Activated CD4-positive, alpha-beta T cell treated with anti-CD3 and anti-CD28 coated beads, Interleukin-2, amount 50 U/mL, for 16 hours (primary cell): ENCODE measurements at regions not wholly inside any gene's neighbourhood (a gene's known extent, or its start where the extent isn't known, plus 50 kb on each side); places are given as distances from the start of the nearest gene placed in this dataset.
"Not testable (repeated sequence)": the region's sequence is repeated elsewhere in the genome, so short reads cannot be mapped to it uniquely, and the experiment has no call there.

ENCODE experiments used
- DNase-seq: peaks from one replicate; pipeline ENCODE4 v3.0.0-alpha.2; 2020

- no peak for DNase-seq
Observed at GRCh38 chr2:212858496-212858895, 292.9 kb downstream of the IKZF2 start.

DNA sequence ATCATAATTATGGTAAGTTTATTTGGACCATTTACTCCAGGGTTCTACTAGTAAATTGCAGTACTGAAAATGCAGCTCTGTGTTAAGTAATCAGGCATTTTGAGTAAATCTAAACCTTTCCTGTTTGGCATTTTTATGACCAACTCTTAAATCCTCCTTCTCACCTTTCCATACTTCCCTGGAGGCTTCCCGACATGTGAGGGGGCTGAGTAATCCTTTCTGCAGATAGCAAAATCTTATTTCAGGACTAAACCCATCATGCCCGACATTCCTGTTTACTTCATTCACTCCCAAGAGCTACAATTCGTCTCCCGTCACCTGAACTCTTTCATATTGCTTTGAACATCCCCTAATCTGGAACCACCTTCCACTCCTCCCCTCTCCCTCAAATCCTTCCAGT lies 296.6 kb downstream of the IKZF2 start:
- DNase-seq: no peak

GRCh38 chr2:212854116-212854515 lies 297.3 kb downstream of the IKZF2 start:
- no peak for DNase-seq

GRCh38 chr2:212845941-212846340 lies 305.5 kb downstream of the IKZF2 start:
- DNase-seq: no peak

GRCh38 chr2:212843409-212844199 lies 305.0 kb upstream of the ERBB4 start:
- peak; percentile 45 for DNase-seq

DNA sequence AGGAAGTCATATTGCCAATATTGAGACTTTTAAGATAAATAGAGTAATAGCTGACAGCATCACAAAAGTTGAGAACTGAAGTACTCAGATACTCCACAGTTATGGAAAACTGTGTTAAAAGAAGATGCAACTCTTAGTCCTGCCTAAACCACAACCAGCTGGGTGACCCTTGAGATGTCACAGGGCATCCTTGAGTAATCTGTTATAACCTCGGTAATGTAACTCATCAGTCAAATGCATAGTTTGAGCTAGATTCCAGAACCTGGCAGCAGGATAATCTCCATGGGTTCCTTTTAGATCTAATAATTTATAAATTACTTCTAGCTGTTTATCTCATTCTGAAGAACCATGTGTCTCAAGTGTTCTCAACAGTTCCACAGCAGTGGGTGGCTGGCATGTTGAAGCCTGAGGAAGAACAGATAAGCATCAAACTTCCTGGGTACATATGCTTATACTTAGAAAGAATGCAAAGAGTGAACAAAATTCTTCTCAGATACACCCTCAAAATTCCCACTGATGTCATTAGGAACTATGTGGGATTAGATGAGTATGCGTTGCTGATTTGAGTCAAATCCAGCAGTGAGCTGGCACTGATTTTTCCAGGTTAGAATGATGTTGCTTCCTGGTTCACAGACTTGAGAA lies 304.1 kb upstream of the ERBB4 start:
- no peak for DNase-seq

DNA sequence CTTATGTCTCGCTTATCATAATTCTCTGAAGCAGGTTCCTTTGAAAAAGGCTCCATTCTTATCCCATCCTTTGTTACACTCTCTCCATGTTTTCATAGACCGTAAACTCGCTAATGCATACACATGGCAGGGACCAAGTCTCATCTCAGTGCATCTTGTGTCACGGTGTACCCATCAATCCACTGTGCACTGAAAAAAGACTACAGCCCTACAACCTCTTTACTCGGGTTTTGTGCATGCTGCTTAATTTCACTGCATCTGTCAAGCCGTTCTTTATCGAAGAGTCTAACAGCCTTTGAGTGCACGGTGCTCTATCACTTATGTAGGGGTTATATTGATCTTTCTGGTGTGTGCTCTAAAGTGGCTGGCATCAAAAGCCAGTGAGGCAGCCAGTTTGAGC lies 302.9 kb upstream of the ERBB4 start:
- DNase-seq: no peak

DNA sequence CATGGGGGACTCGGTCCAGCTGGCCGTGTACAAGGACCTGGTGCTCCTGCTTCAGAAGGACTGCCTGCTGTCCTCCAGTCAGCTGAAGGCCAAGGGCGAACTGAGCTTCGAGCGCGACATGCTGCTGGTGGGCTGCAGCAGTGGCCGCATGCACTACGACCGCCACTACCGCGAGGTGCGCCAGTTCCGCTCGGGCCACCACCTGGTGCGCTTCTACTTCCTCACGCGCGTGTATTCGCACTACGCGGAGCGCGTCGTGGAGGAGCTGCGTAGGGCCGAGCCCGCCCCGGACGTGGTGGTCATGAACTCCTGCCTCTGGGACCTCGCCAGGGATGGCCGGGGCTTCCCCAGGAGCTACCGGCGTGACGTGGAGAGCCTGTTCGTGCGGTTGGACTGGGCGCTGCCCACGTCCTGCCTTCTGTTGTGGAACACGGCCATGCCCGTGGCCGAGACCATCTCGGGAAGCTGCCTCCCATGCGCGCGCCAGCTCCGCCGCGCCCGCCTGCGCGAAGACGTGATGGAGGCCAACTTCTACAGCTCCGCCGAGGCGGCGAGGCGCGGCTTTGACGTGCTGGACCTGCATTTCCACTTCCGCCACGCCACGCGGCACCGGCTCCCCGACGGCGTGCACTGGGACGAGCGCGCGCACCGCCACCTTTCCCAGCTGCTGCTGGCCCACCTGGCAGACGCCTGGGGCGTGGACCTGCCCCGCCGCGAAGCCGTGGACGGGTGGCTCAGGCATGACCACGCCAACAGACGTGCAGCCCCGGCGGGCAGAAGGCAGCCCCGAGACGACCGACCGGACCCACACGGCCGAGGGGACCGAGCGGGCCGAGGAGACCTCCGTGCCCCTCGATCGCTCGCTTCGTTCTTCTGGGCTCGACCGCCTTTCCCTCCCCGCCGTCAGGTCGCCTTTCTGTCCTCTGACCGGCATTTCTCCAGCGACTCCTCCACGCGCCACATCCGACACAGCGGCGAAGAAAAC lies 293.9 kb upstream of the ERBB4 start:
- DNase-seq: no peak

DNA sequence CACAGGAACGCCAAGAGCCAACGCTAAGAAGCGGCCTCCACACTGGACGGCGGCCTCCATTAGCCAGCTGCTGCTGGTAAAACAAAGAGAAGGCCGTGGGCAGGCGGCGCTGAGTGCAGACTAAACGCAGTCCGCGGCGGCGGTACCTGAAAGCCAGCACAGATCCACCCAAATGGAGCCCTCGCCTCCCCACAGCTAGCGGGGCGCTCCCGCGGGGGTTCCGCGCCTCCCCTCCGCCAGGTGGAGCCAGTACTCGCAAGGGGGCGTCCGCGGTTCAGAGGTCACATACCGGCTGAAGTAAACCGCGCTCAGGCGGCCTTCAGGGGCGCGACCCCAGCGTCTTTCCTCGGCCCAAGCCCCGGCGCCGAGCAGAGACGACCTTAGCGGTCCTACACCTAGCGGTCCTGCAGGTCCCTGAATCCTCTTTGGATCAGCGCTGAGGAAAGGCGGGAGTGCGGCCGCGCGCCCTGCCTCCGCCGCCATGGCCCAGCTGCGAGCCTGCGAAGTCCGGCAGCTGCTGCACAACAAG lies 293.1 kb upstream of the ERBB4 start:
- no peak for DNase-seq

DNA sequence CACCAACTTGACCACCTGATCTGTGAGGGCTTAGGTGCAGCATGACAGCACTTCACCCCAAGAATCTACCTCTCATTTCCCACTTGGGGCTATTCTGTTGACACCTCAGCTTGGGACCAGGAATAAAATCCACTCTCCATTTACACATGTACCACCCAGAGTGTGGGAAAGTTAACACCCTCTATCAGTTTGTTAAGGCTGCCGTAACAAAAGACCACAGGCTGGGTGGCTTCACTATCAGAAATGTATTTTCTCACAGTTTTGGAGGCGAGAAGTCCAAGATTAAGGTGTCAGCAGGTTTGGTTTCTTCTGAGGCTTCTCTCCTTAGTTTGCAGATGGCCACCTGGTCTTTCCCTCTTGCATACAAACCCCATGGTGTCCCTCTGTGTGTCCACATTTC lies 277.7 kb upstream of the ERBB4 start:
- no peak for DNase-seq

DNA sequence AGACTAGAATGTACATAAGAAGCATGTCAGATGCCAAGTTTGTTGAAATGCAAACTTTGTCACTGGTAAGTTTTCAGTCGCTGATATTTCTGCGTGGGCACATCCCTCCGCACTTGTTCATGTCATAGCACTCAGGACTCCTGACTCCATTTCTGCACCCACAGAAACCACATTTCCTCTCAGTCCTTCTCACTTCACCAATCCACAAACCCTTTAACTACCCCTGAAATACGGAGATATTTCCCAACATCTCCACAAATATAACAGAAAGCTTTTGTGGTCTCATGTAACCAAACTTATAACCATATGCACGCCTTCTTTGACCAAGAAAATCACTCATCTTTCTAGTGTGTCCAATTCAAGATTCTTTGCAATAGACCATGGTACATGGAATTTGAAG lies 276.9 kb upstream of the ERBB4 start:
- peak; percentile 48 for DNase-seq

GRCh38 chr2:212814941-212815340 lies 276.3 kb upstream of the ERBB4 start:
- no peak for DNase-seq

GRCh38 chr2:212811921-212812320 lies 273.3 kb upstream of the ERBB4 start:
- no peak for DNase-seq

GRCh38 chr2:212811036-212811805 lies 272.6 kb upstream of the ERBB4 start:
- peak; percentile 51 for DNase-seq

DNA sequence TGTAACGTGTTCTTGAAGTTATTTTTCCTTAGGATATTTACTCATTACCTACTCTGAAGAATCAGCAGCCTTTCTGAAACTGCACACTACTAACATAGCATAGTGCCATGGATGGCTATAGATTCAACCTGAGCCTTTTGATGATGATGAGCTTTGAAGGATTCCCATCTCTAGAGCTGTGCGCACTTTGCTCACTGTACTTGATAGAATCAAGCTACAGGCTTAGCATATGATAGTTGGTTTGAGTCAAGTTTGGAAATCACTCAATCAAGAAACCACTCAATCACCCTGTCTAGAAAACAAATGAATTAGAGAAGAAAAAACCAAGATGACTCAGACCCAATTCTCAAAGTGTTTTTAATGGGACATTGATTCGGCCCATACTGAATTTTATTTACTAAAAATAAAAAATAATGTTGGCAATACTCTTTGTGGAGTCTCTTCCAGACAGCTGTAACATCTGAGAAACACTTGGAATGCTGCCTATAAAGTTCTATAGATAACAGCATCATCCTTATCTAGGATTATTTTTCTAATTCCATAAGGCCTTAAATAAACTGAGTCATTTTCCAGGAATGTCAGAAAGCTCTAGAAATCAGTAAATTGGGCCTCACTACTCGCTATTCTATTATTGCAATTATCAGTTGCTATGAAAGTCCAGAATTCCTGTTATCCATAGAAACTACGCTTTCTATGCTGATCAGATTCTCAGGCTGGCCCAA lies 259.0 kb upstream of the ERBB4 start:
- DNase-seq: peak; percentile 32

- no peak for DNase-seq
Observed at GRCh38 chr2:212794471-212794870, 255.9 kb upstream of the ERBB4 start.

- no peak for DNase-seq
Observed at GRCh38 chr2:212791569-212791968, 253.0 kb upstream of the ERBB4 start.

DNA sequence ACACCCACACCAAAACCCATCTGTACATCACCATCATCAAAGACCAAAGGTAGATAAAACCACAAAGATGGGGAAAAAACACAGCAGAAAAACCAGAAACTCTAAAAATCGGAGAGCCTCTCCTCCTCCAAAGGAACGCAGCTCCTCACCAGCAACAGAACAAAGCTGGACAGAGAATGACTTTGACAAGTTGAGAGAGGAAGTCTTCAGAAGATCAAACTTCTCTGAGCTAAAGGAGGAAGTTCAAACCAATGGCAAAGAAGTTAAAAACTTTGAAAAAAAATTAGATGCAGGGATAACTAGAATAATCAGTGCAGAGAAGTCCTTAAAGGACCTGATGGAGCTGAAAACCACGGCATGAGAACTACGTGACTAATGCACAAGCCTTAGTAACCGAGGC lies 247.5 kb upstream of the ERBB4 start:
- not testable (repeated sequence) for DNase-seq

GRCh38 chr2:212777020-212777491 lies 238.5 kb upstream of the ERBB4 start:
- peak; percentile 30 for DNase-seq

DNA sequence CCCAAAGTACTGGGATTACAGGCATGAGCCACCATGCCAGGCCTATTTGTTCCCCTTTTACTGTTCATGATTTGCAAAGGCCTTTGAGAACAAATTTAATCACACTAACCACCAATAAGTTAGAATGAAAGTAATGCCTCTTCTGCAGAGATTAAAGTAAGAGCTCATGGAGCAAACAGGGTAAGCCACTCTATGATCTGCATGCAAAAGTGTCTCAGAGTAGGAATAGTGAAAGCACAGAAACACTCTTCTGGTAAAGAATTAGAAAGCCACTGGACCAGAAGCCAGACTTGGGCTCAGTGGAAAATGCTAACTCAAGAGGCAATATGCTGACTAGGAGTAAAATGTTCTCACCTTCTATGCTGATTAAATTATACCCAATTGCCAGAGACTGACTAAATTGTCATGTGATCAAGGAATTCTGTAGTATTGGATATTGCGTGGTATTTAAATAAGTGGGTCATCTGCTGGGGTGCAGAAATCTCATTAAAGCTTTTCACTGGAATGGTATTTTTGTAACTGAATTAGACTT lies 235.3 kb upstream of the ERBB4 start:
- peak; percentile 2 for DNase-seq

DNA sequence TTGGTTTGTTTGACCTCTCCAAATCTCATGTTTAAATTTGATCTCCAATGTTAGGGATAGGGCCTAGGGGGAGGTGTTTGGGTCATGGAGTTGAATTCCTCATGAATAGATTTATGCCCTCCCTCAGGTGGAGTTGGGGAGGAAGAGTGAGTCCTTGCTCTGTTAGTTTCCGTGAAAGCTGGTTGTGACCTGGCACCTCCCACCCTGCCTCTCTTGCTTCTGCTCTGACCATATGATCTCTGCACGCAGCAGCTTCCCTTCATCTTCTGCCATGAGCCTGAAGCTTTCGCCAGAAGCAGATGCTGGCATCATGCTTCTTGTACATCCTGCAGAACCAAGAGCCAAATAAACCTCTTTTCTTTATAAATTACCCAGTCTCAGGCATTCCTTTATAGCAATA lies 231.6 kb upstream of the ERBB4 start:
- DNase-seq: no peak
